ENCODE measurements at regions not wholly inside any gene's neighbourhood (a gene's known extent, or its start where the extent isn't known, plus 50 kb on each side); places are given as distances from the start of the nearest gene placed in this dataset.

GRCh38 chr1:82644186-82644915 is 843.6 kb downstream of the ADGRL2 start:
- ATAC-seq (no peak), DNase-seq (no peak)
- intact Hi-C loops (cut with micrococcal nuclease): no loop called here

- intact Hi-C loops (cut with micrococcal nuclease): no loop called here
- ATAC-seq (no peak), DNase-seq (no peak)
Measured at GRCh38 chr1:82640352-82640751, 839.6 kb downstream of the ADGRL2 start.

DNA sequence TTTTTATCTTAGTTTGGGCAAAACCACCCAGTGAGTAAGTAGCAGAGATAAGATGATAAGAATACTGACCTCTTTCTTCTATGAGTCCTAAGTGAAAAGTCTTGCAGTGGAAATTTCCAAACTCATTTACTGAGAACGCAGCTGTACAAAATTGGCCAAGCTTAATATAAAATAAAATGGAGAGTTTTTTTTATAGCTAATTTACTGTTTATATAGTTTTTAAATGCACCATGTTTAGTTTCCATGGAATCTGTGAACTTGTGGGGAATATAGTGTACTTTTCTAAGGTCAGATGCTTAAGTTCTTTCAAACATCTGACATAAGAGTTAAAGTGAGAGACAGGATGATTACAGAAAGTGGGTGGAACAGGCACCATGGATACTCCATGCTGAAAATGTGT is 833.5 kb downstream of the ADGRL2 start:
- DNase-seq: no peak
- ATAC-seq: no peak
- intact Hi-C loops (cut with micrococcal nuclease): loop anchor here (5.0 kb wide), 1 partner anchor 622 kb away; no protein-coding TSS in a partner anchor

DNA sequence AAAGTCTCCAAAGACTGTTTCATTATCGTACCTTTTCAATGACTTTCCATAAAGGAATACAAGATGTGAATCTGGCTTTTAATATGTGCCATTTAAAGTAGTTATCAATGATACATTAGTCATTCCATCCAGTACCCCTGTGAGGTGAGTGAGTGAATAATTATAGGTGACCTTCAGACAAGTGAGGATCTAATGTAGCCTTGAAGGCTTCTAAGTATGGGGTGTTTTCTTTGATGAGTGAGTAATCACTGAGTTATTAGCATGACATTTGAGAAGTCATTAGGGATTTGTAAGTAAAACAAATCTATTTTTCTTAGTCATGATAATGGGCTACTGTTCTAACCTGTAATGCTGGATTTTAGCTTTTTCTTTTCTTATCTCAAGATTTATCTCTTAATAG is 831.4 kb downstream of the ADGRL2 start:
- ATAC-seq: no peak
- intact Hi-C loops (cut with micrococcal nuclease): loop anchor here (5.0 kb wide), 1 partner anchor 620 kb away; no protein-coding TSS in a partner anchor
- no peak for DNase-seq

DNA sequence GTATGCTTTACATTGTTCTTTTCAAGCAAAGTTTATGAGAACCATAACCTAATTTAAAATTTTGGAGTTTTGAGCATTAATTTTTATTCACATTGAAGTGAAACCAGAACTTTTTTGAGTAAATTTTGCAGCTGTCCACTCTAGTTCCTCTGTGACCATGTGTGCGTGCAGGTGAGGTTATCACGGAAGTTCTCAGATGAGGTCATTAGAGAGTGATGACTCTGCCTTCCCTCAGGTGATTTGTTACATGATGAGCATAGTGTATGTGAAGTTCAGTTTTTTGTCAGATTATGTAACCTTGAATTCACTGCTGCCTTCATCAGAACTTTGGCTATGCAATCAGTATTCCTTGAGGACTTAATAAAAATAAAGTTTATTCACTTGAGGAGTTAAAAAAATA is 828.2 kb downstream of the ADGRL2 start:
- ATAC-seq: no peak
- intact Hi-C loops (cut with micrococcal nuclease): no loop called here
- DNase-seq: no peak

GRCh38 chr1:82625537-82625936 is 824.8 kb downstream of the ADGRL2 start:
- DNase-seq: no peak
- no peak for ATAC-seq
- intact Hi-C loops (cut with micrococcal nuclease): no loop called here

- ATAC-seq (no peak), DNase-seq (no peak)
- intact Hi-C loops (cut with micrococcal nuclease): no loop called here
Measured at GRCh38 chr1:82621076-82621475, 820.3 kb downstream of the ADGRL2 start.

DNA sequence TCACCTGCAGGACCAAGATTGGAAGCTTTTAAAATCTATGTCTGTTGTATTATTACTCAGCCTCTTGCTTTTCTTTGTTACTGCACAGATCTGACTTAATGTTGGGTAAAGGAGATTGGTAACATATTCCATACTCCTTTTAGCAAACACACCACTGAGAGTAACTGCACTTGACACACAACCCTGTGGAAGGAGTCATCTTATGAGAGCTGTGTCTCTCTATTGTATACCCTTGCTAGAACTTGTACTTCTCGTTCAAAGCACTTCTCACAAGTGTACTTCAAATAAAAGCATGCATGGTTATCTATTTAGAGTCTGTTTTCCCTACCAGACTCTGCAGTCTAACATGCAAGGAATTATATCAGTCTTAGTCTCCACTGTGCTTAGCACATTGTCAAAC is 813.4 kb downstream of the ADGRL2 start:
- ATAC-seq (no peak), DNase-seq (no peak)
- intact Hi-C loops (cut with micrococcal nuclease): no loop called here

DNA sequence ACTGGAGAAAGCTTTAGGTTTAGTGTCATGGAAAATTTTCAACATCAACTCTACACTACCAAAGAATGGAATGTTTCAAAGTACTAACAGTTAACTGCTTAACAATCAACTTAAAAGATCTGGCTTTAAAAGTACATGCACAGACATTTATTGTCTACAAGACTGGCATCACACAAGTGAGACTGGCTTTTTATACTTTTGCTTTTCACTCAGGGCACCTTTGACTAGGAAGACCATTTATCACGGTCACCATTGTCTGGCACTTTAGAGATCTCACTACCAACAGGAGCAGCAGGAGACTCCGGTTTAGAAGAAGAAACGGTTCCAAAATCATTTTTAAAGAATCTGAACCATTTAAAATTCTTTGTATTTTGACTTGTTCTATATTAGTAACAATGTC is 812.3 kb downstream of the ADGRL2 start:
- DNase-seq (no peak), ATAC-seq (no peak)
- intact Hi-C loops (cut with micrococcal nuclease): no loop called here

- DNase-seq: no peak
- intact Hi-C loops (cut with micrococcal nuclease): no loop called here
- no peak for ATAC-seq
Measured at GRCh38 chr1:82606546-82606945, 805.8 kb downstream of the ADGRL2 start.

DNA sequence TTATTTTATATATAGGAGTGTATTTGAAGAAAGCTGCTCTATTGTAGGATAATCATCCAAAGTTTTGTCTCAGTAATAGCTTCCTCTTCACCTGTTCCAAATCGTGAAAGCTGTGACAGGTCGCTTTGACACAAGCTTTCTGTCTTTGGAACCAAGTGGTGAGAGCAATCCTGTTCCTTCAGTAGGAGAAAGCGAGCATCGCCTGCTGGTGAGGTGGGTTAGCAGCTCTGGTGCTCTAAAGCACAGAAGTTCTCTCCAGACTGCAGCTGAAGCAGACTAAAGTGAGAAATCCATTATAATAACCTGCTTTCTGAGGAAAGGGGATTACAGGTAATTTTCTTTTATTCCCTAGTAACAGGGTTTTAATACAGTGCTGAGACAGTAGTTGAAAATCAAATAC is 803.8 kb downstream of the ADGRL2 start:
- intact Hi-C loops (cut with micrococcal nuclease): no loop called here
- ATAC-seq (no peak), DNase-seq (no peak)

GRCh38 chr1:82600314-82600713 is 799.6 kb downstream of the ADGRL2 start:
- DNase-seq (no peak), ATAC-seq (no peak)
- intact Hi-C loops (cut with micrococcal nuclease): no loop called here

DNA sequence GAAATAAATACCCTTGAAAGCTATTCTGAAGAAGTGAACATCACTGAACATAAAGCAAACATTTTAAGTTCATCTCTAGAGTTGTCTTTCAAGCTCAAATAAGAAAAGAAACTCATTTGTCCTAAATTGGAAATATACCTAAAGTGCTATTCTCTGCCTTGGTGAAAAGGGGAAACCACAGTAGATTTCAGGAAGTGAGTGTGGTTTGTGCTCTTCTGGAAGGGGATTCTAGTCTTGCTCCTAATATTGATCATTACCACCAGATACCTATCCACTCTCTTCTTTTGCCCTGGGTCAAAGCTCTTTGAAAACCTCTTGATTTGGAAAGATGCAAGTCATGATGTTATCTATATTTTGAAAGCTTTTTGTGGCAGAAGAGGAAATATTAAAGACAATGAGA is 798.1 kb downstream of the ADGRL2 start:
- no peak for ATAC-seq
- intact Hi-C loops (cut with micrococcal nuclease): no loop called here
- DNase-seq: no peak

GRCh38 chr1:82598337-82598736 is 797.6 kb downstream of the ADGRL2 start:
- intact Hi-C loops (cut with micrococcal nuclease): no loop called here
- DNase-seq (no peak), ATAC-seq (no peak)

GRCh38 chr1:82597649-82598048 is 796.9 kb downstream of the ADGRL2 start:
- ATAC-seq (no peak), DNase-seq (no peak)
- intact Hi-C loops (cut with micrococcal nuclease): no loop called here

DNA sequence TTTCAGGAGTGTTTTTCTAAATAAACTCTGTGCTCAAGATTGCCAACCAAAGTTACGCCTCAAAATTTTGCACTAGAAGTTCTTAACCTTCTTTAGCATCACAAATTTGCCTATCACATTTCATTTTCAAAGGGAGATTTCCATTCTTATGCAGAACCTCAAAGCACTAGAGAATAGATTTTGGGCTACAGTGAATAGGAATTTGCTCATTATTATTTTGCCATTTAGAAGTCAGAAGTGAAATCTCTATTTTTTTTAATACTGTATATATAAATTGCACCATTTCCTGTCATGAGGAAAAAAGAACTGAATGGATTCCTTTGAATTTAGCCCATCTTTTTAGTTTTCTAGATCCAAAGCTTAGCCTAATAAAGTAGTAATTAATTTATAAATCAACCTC is 796.4 kb downstream of the ADGRL2 start:
- DNase-seq (no peak), ATAC-seq (no peak)
- intact Hi-C loops (cut with micrococcal nuclease): no loop called here

DNA sequence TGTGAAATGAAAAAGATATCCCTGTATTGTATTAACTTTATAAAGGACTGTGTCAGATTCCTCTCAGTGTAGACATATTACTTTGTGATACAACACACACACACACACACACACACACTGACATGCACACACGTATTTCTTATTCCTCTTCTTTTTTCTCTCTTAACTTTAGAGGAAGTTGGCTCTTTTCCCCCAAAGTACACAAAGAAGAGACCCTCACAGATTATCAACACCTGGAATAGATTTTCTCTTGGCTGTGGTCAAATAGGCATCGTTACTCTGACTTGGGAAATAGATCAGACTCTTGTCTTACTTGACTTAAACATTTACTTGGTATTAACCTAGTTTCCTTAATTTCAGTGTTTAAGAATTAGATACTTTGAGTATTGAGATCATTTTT is 792.8 kb downstream of the ADGRL2 start:
- ATAC-seq (no peak), DNase-seq (no peak)
- intact Hi-C loops (cut with micrococcal nuclease): no loop called here

DNA sequence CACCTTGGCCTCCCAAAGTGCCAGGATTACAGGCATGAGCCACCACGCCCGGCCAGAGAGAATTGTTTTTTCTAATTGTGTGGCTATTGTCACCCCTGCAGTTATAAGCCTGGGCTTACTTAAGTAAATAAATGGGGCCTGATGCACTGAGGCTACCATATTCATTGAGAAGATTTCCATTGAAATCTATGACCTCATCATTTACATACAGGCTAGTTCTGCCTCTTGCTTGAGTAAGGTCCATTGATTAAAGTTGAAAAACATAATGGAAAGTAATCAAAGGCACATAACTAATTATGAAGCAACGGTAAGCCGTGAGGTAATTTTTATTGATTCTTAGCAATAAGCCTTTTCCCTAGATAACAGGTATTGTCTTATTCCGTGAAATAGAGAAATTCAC is 788.9 kb downstream of the ADGRL2 start:
- ATAC-seq (no peak), DNase-seq (no peak)
- intact Hi-C loops (cut with micrococcal nuclease): no loop called here

- ATAC-seq (no peak), DNase-seq (no peak)
- intact Hi-C loops (cut with micrococcal nuclease): no loop called here
Measured at GRCh38 chr1:82587371-82587770, 786.6 kb downstream of the ADGRL2 start.

- DNase-seq (peak; percentile 67), ATAC-seq (peak; percentile 87)
- intact Hi-C loops (cut with micrococcal nuclease): no loop called here
Measured at GRCh38 chr1:82586473-82586872, 785.7 kb downstream of the ADGRL2 start.

DNA sequence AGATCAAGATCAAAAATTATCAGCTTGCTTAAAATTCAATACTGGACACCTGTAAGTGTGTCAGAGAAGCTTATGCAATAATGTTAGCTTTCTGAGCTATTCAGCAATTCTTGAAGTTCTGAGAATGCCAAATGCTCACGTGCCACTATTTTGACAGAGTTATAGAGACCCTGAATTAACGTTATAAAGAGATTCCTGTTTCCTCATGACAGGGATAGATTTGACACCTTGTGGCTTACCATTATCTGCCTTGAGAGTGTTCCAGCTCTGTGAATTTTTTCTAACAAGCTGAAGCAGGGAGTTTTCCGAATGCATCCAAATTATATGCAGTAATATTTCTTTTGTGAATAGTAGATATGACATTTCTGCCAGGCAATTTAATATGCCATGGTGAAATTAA is 781.6 kb downstream of the ADGRL2 start:
- ATAC-seq: no peak
- no peak for DNase-seq
- intact Hi-C loops (cut with micrococcal nuclease): no loop called here
